A549 (cell line): ENCODE measurements at regions not wholly inside any gene's neighbourhood (a gene's known extent, or its start where the extent isn't known, plus 50 kb on each side); places are given as distances from the start of the nearest gene placed in this dataset.
"Not testable (repeated sequence)": the region's sequence is repeated elsewhere in the genome, so short reads cannot be mapped to it uniquely, and the experiment has no call there.

Source experiments
- CEBPB ChIP-seq, 2 experiments: fragments of >200 bp in 1 of 2; sonication (Bioruptor Twin) in 1 of 2; formaldehyde crosslinking in 1 of 2; IDR thresholded peaks; 2 replicates each; pipeline ENCODE4 v1.6.1; 2012 to 2016
- RFX5 ChIP-seq: fragments of 450-650 bp; IDR thresholded peaks from 2 replicates; pipeline ENCODE4 v1.7.1; 2014; ENCODE audit warnings: antibody characterized with exemption, mild to moderate bottlenecking, moderate library complexity
- ZSCAN20 ChIP-seq: fragments of 250-450 bp; sonication (Bioruptor Pico); IDR thresholded peaks from 2 replicates; pipeline ENCODE4 v1.8.0; 2022; ENCODE audit warnings: mild to moderate bottlenecking, moderate library complexity

DNA sequence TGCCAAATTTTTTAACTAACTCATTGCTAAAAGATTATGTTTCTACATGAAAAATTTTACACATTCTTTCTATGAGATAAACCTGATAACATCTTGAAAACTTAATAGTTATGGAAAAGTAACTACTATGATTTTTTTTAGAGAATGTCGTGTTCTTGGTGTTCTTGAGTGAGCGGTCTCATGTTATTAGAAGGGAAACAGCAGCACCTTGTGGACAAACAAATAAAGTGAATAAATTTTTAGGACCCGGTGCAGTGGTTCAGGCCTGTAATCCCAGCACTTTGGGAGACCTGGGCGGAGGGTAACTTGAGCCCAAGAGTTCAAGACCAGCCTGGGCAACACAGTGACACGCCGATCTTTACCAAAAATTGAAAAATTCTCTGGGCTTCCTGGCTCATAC is 166.0 kb downstream of the FOXD4L6 start:
- TF ChIP-seq CEBPB (IDR thresholded peaks at IDR 0.05); RFX5; ZSCAN20 (CRISPR knock-in tag): not testable (repeated sequence)
